NCI-H1092 treated with DMSO at 0.1 percent for 48 hours (cell line): ENCODE measurements at regions not wholly inside any gene's neighbourhood (a gene's known extent, or its start where the extent isn't known, plus 50 kb on each side); places are given as distances from the start of the nearest gene placed in this dataset.

Experiments used
- DNase-seq: peaks from one replicate; lab custom pipeline; 2025; lab: John Stamatoyannopoulos, UW

DNA sequence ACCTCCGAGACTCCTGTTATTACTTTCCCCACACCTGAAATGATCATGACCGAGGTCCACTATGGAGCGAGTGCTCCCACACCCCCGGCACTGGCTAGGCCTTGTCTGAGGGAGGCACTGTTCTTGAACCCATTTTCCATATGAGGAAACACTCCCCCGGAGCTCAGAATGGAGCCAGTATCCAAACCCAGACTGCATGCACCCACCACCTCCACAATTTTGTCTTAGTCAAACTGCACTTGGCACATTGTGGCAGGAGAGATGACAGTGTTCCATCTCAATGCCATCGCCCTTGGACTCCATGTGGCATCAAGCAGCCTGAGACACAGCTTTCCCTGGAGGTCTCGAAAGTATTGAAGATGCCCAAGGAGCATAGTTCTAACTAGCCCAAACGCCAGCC is 154.1 kb downstream of the NUP210 start:
- DNase-seq, result no peak

DNA sequence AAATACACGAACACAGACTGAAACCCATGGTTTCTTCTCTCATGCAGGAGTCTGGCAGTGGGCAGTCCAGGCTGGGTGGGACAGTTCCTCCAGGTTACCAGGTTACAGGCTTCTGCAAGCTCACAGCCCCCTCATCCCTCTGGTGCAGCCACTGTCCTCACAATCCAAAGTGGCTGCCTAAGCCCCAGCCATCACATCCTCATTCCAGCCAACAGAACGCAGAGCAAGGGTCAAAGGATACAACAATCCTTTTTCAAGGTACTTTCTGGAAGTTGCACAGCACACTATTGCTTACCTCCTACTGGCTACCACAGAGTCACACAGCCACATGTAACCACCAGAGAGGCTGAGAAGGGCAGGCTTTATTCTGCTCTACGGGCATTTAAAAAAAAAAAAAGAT is 154.6 kb downstream of the NUP210 start:
- DNase-seq, result no peak

DNA sequence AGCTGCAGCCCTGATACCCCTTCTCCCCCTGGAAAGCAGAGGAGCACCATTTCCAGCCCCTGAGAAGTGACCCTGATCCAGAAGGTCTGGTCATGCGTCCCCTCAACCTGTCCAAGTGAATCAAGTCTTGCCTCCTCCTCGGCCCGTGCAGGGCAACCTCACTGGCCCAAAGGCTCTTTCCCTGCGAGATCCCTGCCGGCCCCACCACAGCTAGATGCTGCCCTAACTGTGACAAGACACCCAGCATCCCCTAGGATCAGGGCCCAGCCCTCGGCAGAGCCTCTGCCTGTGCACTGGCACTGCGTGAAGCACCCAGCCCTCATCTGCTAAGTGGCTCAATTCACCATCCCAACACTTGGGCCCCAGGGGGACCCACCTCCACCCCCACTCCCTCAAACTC is 155.1 kb downstream of the NUP210 start:
- DNase-seq, result no peak

DNA sequence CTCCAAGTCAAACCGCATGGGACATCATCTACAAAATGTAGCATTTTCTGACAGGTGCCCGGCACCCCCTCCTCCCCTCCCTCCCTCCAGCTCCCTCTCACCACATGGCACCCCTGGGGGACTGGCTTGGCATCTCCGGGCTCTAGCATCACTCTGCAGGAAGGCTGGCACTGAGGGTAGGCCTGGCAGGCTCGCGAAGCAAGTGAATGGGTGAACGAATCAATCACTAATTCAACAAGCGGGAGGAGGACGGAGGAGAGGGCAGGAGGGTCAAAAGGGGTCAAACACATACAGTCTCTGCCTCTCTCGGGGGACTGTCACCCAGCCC is 155.7 kb downstream of the NUP210 start:
- DNase-seq, result no peak

DNA sequence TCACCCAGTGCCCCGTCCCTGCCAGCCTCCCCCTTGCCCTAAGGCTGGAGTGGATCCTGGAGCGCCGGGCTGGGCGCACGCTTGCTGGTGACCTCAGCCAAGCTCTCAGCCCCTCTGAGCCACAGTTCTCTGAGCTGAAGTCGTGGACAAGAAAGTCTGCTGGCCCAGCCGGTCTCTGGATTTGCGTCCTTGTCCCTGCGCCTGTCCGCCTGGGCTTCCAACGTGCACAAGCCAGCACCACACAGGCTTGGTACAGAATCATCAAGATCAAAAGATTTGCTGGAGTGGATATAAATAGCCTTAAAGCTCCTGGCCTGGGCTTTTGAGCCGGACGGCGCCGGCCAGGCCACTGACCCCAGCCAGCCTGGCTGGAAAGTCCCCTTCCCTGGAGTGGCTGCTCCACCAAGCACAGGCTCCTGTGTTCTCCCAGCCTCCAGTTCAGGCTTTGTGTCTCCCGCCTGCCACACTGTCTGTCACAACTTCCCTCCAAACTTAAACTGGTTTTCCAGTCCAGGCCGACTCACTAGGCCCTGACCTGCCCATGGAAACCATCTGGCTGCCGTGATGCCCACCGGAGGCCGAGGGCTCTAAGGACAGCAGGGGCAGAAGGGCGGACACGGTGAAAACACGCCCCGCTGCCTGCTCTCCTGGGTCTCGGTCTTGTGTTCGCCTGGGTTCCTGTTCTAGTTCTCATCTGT is 156.2 kb downstream of the NUP210 start:
- no peak for DNase-seq

DNA sequence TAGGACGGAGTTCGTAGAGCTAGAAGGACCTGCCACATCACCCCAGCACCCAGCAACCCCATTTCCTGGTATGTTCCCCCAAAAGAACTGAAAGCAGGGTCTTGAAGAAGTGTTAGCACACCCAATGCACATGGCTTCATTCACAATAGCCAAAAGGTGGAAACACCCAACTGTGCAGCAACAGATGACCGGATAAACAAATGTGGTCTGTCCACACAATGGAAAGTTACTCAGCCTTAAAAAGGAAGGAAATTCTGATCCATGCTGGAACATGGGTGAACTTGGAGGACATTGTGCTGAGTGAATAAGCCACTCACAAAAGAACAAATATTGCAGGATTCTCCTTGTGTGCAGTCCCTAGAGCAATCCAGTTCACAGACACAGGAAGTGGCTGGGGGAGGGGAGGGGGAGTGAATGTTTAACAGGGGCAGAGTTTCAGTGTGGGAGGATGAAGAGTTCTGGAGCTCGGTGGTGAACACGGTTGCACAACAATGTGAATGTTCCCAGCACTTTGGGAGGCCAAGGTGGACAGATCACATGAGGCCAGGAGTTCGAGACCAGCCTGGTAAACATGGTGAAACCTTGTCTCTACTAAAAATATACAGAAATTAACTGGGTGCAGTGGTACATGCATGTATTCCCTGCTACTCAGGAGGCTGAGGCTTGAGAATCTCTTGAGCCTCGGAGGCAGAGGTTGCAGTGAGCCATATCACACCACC is 157.5 kb downstream of the NUP210 start:
- DNase-seq, result no peak

DNA sequence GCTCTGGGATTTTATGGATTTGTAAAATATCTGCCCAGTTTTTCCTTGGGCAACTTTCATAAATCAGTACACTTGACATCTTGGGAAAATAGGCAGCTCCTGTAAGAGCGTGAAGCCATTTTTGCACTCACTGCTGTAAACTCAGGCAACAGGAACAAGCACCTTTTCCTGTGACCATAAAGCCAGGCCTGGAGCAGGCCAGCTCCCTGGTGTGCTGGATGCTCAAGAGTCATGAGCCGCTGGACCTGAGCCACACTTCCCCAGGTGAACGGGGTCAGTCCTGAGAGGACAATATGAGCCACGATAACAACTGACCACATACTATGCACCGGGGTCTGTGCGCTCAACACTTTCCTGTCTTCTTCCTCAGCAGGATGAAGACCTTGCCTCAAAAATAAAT is 158.2 kb downstream of the NUP210 start:
- DNase-seq, result no peak

DNA sequence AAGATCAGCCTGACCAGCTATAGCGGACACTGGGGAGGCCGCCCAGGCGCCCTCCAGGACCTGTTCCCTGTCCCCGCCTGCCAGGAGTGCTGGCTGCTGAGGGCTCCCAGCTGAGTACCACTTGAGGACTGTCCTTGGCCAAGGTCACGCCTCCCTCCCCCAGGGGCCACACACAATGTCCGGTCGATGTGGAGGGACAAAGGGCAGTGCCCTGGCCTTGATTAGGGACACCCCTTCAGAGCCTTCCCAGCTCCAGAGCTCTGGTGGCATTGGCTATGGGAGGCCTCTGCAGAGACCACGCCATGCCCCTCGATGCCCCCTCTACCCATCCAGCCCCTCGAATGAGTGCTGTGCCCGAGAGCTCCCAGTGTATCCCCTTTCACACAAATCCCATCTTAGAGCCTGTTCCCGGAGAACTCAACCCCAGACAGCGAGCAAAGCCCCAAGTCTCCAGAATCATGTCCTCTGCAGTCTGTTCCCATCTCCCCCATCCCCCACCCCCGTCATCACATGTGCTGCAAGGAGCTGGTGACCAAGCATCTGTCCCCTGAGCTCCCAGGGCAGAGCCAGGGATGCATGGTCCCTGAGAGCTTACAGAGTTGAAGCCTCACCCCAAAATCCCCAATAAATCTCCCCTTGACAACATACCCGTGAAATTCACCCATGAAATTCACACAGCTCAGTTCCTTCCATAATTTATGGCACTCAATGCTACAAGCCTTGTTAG is 158.9 kb downstream of the NUP210 start:
- no peak for DNase-seq

DNA sequence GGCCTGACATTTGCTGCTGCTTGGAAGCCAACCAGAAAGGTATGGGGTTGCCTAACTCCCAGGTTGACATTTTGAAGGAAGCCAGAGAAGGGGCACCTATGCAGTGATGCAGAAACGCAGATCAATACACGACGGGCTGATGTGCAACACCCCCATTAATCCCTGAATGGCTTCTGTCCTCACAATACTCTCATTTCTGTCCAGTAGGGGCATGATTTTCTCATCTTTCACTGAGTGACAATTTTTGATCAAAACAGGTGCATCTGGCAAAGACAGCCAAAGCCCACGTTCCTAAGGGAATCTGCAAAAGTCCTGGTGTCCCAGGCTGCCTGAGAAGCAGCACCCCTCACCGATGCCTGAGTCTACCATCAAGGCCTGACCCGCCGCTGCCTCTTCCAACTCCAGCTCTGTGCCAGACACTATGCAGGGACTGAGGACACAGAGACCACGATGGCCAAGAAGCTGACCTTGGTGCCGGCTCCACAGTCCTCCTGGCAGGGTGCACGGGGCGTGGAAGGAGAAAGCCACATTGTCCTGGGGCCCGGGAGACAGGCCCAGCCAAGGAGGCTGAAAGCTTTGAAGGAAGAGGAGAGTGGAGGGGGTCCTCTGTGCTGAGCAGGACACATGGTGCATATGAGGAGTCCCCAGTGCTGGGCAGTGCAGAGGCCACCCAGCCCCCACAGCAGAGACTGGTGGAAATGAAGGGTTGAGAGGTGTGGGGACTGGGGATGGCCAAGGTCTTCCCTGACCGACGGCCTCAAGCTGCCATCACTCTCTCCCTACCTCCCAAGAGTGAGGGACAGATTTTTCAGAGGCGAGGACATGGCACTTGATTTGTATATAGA is 159.6 kb downstream of the NUP210 start:
- no peak for DNase-seq

DNA sequence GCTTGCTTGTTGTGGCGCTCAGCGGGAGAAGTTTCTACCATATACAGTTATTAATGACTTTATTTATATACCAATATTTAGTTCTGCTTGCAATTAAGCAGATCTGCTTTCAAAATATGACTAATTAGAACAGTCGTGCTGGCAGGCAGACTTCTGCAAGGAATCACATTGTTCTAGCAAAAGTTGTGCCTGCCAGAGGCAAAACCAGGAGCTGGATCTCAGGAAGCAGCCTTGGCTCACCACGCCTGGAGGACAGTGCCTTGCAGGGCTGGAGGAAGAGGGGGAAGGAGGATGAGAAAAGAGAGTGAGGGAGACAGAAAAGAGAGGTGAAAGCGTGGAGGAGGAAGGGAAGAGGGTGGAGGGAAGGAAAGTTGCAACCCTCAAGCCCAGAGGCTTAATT is 160.3 kb downstream of the NUP210 start:
- DNase-seq, result no peak

DNA sequence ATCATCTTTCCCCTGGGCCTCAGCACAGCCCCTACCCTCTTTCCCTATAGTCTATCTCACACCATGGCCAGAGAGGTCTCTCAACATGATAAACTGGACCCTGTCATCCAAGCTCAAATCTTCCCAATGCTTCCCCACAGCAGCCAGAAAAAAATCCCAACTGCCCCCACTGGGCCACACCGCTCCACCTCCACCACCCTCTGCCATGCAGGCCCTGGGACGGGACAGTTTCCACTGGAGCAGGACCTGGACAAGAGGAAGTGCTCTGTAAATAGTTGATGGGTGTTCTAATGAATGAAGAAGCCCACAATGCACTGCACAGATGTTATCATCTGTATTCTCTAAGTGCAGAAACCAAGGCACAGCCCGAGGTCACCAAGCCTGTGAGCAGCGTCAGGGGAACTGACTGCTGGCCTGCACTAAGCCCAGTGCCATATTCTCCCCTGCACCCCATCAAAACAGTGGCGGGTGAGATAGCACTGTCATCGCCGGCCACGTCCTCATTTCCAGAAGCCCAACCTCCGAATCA is 161.1 kb downstream of the NUP210 start:
- no peak for DNase-seq

DNA sequence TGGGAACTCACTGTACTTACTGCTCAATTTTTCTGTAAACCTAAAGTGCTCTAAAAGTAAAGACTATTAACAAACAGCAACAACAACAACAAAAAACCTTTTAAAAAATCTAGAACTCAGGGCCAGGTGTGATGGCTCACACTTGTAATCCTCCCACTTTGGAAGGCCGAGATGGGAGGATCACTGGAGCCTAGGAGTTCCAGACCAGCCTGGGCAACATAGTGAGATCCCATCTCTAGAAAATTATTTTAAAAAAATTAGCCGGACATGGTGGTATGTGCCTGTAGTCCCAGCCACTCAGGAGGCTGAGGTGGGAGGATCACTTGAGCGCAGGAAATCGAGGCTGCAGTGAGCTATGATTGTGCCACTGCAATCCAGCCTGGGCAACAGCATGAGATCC is 161.8 kb downstream of the NUP210 start:
- no peak for DNase-seq

DNA sequence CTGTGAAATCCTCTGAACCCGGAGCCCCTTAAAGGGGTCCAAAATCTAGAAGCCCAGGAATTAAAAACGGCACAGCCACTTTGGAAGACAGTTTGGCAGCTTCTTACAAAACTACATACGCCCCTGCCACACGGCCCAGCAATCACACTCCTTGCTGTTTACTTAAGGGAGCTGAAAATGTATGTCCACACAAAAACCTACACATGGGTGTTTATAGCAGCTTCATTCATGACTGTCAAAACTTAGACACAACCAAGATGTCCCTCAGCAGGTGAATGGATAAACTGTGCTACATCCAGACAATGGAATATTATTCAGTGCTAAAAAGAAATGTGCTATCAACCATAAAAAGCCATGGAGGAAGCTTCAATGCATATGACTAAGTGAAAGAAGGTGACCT is 162.5 kb downstream of the NUP210 start:
- no peak for DNase-seq

DNA sequence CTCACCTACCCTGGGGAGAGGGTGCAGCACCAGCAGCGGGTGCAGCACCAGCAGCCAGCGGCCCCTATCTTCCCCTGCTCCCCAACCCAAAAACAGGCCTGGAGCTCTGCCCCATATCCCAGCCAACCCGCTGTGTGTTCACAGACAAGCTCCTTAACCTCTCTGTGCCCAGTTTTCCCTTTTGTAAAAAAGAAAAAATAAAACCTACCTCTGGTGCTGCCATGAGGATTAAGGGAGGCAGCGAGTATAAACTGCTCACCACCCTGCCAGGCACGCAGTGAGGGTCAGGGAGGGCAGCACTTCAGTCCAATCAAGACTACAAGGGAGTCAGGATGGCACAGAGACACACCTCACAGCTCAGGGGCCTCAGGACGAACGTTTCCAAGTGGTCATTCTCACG is 163.3 kb downstream of the NUP210 start:
- DNase-seq, result no peak

DNA sequence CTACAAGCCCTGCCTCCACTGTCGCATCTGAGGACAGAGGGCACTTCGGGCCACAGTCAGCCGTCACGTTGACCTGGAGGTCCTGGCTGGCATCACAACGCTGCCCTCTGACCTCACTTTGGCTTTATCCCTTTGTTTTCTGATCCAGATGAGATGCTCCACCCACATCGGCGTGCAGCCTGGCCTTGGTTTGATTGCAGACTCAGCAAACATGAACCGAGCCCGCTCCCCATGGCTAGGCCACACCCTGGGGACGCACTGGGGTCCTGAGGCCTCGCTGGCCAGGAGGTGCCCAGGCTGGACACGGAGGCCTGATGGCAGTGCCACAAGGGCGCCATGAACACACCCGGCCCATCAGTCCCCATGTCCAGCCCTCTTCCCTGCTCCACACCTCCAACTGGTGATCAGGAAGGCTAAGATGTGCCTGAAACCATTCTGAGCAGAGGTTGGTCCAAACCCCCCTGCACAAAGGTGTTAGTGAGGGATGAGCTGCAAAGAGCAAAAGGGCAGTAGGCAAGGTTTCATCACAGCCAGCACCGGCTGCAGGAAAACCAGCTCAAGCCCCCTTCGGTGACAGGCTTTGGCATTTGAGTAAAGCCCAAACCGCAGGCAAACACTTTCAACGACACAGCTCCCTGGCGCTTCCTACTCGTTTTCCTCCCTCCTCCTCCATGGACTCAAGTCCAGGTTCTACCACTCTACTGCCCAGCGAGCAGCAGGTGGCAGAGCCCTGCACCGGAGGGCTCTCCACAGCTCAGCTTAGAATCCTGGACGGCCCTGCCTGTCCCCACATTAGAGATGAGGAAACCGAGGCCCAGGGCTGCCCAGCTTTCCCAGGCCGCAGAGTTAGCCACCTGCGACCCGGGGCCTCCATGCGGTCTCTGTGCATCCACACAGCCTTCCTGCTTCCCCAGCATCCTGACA is 165.8 kb downstream of the NUP210 start:
- no peak for DNase-seq

DNA sequence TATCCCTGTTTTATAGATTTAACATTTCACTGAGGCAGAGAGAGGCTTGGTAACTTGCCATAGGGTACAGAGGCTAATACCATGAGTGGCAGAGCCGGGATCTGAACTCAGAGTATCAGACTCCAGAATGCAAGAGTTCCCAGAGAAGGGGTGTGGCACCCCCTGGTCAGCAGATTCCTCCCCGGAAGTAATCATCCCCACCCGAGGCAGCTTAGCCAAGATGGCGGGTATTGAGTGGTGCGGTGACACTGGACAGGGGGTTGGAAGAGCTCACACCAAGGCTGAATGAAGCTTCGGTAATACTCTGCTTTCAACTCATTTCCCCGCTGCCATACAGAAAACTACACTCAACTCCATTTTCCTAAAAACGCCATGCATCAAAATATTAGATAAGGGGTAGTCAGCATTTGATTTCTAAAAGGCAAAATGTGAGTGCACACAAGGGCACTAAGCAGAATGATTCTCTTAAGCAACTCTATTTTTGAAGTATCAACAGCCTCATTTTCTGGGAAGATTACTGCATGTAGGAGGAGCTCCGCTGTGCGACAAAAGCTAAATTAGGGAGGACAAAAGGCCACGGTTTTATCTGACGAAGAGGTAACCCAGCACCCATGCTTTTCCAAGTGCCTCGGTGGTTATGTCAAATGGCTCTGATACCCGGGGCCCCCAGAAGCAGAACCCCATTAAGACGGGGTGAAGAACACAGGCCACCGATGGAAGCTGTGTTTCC is 166.7 kb downstream of the NUP210 start:
- no peak for DNase-seq

DNA sequence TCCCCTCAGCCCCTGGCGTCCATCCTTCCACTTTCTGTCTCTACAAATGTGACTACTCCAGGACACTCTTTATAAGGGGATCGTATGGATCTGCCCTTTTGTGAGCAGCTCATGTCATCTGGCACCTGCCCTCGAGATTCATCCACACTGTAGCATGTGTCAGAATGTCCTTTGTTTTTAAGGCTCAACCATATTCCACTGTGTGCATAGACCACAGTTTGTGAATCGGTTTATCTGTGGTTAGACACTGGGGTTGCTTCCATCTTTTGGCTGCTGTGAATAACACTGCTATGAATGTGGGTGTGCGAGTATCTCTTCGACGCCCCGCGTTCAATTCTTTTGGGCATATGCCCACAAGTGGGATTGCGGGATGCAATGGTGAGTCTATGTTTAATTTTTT is 167.9 kb downstream of the NUP210 start:
- DNase-seq, result no peak

DNA sequence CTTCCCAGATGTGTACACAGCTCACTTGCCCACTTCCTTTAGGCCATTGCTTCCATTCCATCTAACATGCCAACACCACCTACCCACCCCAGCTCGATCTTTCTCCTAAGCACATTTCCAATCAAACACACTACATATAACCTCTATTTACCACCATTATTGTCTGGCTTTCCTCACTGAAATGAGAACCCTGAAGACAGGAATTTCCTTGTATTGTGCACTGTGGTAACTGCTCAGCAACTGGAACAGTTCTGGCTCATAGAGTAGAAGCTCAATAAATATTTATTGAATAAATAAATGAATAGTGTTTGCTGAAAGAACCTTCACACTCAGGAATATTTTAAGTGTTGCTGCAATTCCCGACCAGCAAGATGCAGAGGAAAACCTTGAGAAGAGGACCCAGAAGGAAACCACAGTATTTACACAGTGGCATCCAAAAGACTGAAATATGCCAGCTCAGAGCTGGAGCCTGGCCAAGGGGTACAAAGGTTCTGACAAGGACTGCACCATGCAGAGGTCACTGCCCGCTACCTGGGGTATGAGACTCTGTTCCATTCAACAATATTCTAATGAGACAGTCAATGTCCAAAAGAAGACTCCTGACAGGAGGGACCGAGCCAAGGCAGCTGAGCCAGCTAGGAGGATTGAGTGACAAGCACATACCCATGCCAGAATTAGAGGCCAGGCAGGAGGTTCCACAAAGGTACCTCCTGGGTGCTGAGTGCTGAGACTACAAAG is 168.8 kb downstream of the NUP210 start:
- no peak for DNase-seq

DNA sequence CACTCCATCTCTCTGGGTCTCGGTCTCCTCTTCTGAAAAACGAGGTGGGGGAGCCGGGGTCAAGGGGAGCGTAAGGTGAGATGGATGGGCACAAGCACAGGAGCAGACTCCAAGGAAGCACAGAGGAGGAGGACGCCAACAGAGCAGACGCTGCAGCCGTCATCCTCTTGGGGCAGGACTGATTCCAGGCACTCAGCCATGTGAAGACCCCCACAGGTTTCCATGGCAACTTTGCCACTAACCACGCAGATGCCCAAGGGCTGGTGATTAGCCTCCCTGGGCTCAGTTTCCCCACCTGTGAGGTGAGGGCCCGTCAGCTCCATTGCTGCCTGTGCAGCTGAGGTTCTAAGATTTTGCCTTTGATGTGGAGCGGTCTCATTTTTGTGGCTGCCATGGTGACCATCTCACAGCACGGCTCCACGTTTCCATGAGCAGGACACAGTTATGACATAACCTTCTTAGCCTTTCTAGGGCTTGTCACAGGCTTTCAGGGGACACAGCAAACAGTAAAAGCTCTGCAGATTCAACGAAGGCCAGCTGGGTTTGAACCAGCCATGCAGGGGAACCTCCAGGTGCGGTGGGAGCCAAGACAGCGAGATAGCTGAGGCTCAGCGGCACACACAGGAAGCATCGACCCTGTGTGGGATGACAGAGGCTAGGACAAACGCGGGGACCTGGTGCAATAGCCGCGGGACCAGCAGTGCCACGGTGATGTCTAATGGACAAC is 170.3 kb downstream of the NUP210 start:
- no peak for DNase-seq
